Bone marrow (tissue), 2 donors: ENCODE measurements at regions not wholly inside any gene's neighbourhood (a gene's known extent, or its start where the extent isn't known, plus 50 kb on each side); places are given as distances from the start of the nearest gene placed in this dataset.
"Not testable (repeated sequence)": the region's sequence is repeated elsewhere in the genome, so short reads cannot be mapped to it uniquely, and the experiment has no call there.

Experiments
- DNase-seq, 2 donors: peaks; one replicate each; lab custom pipeline; 2025; lab: John Stamatoyannopoulos, UW

- DNase-seq, result no peak
Observed at GRCh38 chr16:88303890-88304819, 78.6 kb upstream of the ZNF469 start.

- DNase-seq, result no peak
Observed at GRCh38 chr16:88305176-88305575, 77.6 kb upstream of the ZNF469 start.

GRCh38 chr16:88306411-88306810 lies 76.3 kb upstream of the ZNF469 start:
- no peak for DNase-seq

- no peak for DNase-seq
Observed at GRCh38 chr16:88306860-88307545, 75.8 kb upstream of the ZNF469 start.

- DNase-seq, result no peak
Observed at GRCh38 chr16:88308441-88309173, 74.2 kb upstream of the ZNF469 start.

GRCh38 chr16:88309174-88309907 lies 73.4 kb upstream of the ZNF469 start:
- no peak for DNase-seq

GRCh38 chr16:88309908-88310265 lies 72.9 kb upstream of the ZNF469 start:
- no peak for DNase-seq

- no peak for DNase-seq
Observed at GRCh38 chr16:88310796-88311605, 71.8 kb upstream of the ZNF469 start.

- DNase-seq, result not testable (repeated sequence)
Observed at GRCh38 chr16:88311860-88312259, 70.9 kb upstream of the ZNF469 start.

GRCh38 chr16:88312732-88313131 lies 70.0 kb upstream of the ZNF469 start:
- DNase-seq, result no peak

GRCh38 chr16:88314991-88315542 lies 67.7 kb upstream of the ZNF469 start:
- DNase-seq, result no peak

GRCh38 chr16:88315543-88316105 lies 67.1 kb upstream of the ZNF469 start:
- no peak for DNase-seq

- DNase-seq, result no peak
Observed at GRCh38 chr16:88316151-88316550, 66.6 kb upstream of the ZNF469 start.

GRCh38 chr16:88316941-88317612 lies 65.7 kb upstream of the ZNF469 start:
- DNase-seq, result no peak

- DNase-seq, result no peak
Observed at GRCh38 chr16:88317613-88317965, 65.2 kb upstream of the ZNF469 start.

- DNase-seq, result no peak
Observed at GRCh38 chr16:88318051-88318450, 64.7 kb upstream of the ZNF469 start.

GRCh38 chr16:88318521-88318920 lies 64.2 kb upstream of the ZNF469 start:
- DNase-seq, result no peak

- DNase-seq, result no peak
Observed at GRCh38 chr16:88319116-88319965, 63.4 kb upstream of the ZNF469 start.
